Esophagus muscularis mucosa (tissue), 4 donors: ENCODE measurements at regions not wholly inside any gene's neighbourhood (a gene's known extent, or its start where the extent isn't known, plus 50 kb on each side); places are given as distances from the start of the nearest gene placed in this dataset.
A peak's percentile ranks its signal among the peaks of the same experiment; 100 is the strongest.

Experiments
- DNase-seq: peaks from one replicate; pipeline ENCODE4 v3.0.0-alpha.2; 2017; ENCODE audit errors: extremely low spot score
- H3K27ac ChIP-seq, 4 donors: fragments of 200-600 bp; sonication (generic); replicated peaks in 1 of 4; 1 replicate in 3 of 4; 2 replicates in 1 of 4; pipeline ENCODE4 v1.5.1; 2016 to 2019; ENCODE audit warnings: mild to moderate bottlenecking in 1 of 4
- H3K27me3 ChIP-seq, 4 donors: fragments of 200-600 bp; sonication (generic); one replicate each; pipeline versions ENCODE4 v1.5.1 to v1.6.0; 2016 to 2019
- H3K36me3 ChIP-seq, 4 donors: fragments of 200-600 bp; sonication (generic); one replicate each; pipeline ENCODE4 v1.5.1; 2016 to 2019
- H3K4me1 ChIP-seq, 4 donors: fragments of 200-600 bp; sonication (generic); one replicate each; pipeline ENCODE4 v1.5.1; 2016 to 2019
- H3K4me3 ChIP-seq, 4 donors: fragments of 200-600 bp; sonication (generic); 1 replicate in 2 of 4; 2 replicates in 2 of 4; pipeline ENCODE4 v1.5.1; 2016 to 2019; ENCODE audit warnings: mild to moderate bottlenecking in 4 of 4, moderate library complexity in 1 of 4
- H3K9me3 ChIP-seq, 4 donors: fragments of 200-600 bp; sonication (generic); 1 replicate in 3 of 4; 2 replicates in 1 of 4; pipeline ENCODE4 v1.5.1; 2016 to 2019
- CTCF ChIP-seq, 3 experiments: fragments of 200-600 bp in 2 of 3; fragments of 450-650 bp in 1 of 3; sonication (generic) in 2 of 3; IDR thresholded peaks; one replicate each; pipeline ENCODE4 v1.5.1; 2017 to 2019; ENCODE audit warnings: antibody characterized with exemption in 3 of 3, mild to moderate bottlenecking in 2 of 3, moderate library complexity in 1 of 3
- EP300 ChIP-seq: sonication (generic); formaldehyde crosslinking; IDR thresholded peaks from one replicate; pipeline ENCODE4 v1.6.1; 2017; ENCODE audit warnings: antibody characterized with exemption
- POLR2A ChIP-seq: fragments of 450-650 bp; IDR thresholded peaks from one replicate; pipeline ENCODE4 v1.6.1; 2017; ENCODE audit warnings: antibody characterized with exemption, moderate library complexity, mild to moderate bottlenecking, low read depth
- POLR2AphosphoS5 ChIP-seq, 2 donors: sonication (generic); formaldehyde crosslinking; IDR thresholded peaks; one replicate each; pipeline ENCODE4 v1.6.1; 2017; ENCODE audit warnings: antibody characterized with exemption in 2 of 2
- WGBS: methylation state at CpG from one replicate; pipeline ENCODE4 v1.1.5; 2018; 5-methylcytosine and 5-hydroxymethylcytosine counted together
- intact Hi-C: fragments of 100-400 bp; cut with DNase I; formaldehyde crosslinking; loops from one replicate; pipeline ENCODE4 v1.15.1; 2023

- Histone ChIP-seq H3K4me1 (peaks cover 49 to 65% (median 59%) of the 10 kb centered on the region in 4 donors), H3K9me3 (no peaks in the 10 kb centered on the region), H3K27me3 (no peaks in the 10 kb centered on the region), H3K36me3 (no peaks in the 10 kb centered on the region), H3K4me3 (no peak overlapping the region), H3K27ac (peak overlapping the region; percentile 83 to 88 (median 86))
- intact Hi-C loops = no loop called here
- WGBS = 88% methylated on average over 2 of the region's 6 CpGs
- TF ChIP-seq POLR2AphosphoS5 (IDR thresholded peaks at IDR 0.05) (no peak), EP300 (peak; percentile 27), POLR2A (no peak), CTCF (IDR thresholded peaks at IDR 0.05) (no peak)
- no peak for DNase-seq
These were observed 135.7 kb upstream of the NAV2 start for GRCh38 chr11:19576903-19577302.

- no peak for TF ChIP-seq POLR2AphosphoS5 (IDR thresholded peaks at IDR 0.05)
- WGBS = 96% methylated on average over 3 of the region's 3 CpGs
- peak overlapping the region; percentile 83 to 88 (median 86) for H3K27ac ChIP-seq
- H3K27me3 ChIP-seq = no peaks in the 10 kb centered on the region
- H3K4me3 ChIP-seq = no peak overlapping the region
- no peaks in the 10 kb centered on the region for H3K36me3 ChIP-seq
- intact Hi-C loops = no loop called here
- no peaks in the 10 kb centered on the region for H3K9me3 ChIP-seq
- no peak for DNase-seq
- peaks cover 49 to 65% (median 59%) of the 10 kb centered on the region in 4 donors for H3K4me1 ChIP-seq
These were observed 136.6 kb upstream of the NAV2 start for GRCh38 chr11:19576054-19576453.

- intact Hi-C loops = no loop called here
- no peak for DNase-seq
- H3K9me3 ChIP-seq = no peaks in the 10 kb centered on the region
- H3K4me1 ChIP-seq = peaks cover 49 to 65% (median 59%) of the 10 kb centered on the region in 4 donors
- no peaks in the 10 kb centered on the region for H3K27me3 ChIP-seq
- no peak for TF ChIP-seq POLR2AphosphoS5 (IDR thresholded peaks at IDR 0.05)
- no peak for TF ChIP-seq CTCF (IDR thresholded peaks at IDR 0.05)
- no peak for TF ChIP-seq POLR2A
- TF ChIP-seq EP300 = no peak
- H3K4me3 ChIP-seq = no peak overlapping the region
- WGBS = 53% methylated on average over 3 of the region's 3 CpGs
- H3K36me3 ChIP-seq = no peaks in the 10 kb centered on the region
- H3K27ac ChIP-seq = peak overlapping the region in 1 of 4 donors; percentile 2
These were observed 137.7 kb upstream of the NAV2 start for GRCh38 chr11:19574916-19575315.

- 83% methylated on average over 1 of the region's 1 CpG for WGBS
These were observed 139.0 kb upstream of the NAV2 start for GRCh38 chr11:19573666-19574065.

GRCh38 chr11:19571906-19572305 is 140.7 kb upstream of the NAV2 start:
- no peak for DNase-seq
- no peak overlapping the region for H3K4me3 ChIP-seq
- no peak overlapping the region for H3K27ac ChIP-seq
- H3K27me3 ChIP-seq = no peaks in the 10 kb centered on the region
- intact Hi-C loops = no loop called here
- H3K9me3 ChIP-seq = no peaks in the 10 kb centered on the region
- no peaks in the 10 kb centered on the region for H3K36me3 ChIP-seq
- peaks cover 31 to 53% (median 43%) of the 10 kb centered on the region in 4 donors for H3K4me1 ChIP-seq
- no peak for TF ChIP-seq POLR2AphosphoS5 (IDR thresholded peaks at IDR 0.05)
- TF ChIP-seq CTCF (IDR thresholded peaks at IDR 0.05) = no peak
- TF ChIP-seq EP300 = no peak
- no peak for TF ChIP-seq POLR2A
- 100% methylated on average over 3 of the region's 4 CpGs for WGBS

More at GRCh38 chr11:19573666-19574065, 139.0 kb upstream of the NAV2 start:
- H3K27me3 ChIP-seq = no peaks in the 10 kb centered on the region
- H3K9me3 ChIP-seq = no peaks in the 10 kb centered on the region
- H3K27ac ChIP-seq = no peak overlapping the region
- no peak overlapping the region for H3K4me3 ChIP-seq
- intact Hi-C loops = no loop called here
- DNase-seq = no peak
- peaks cover 42 to 56% (median 50%) of the 10 kb centered on the region in 4 donors for H3K4me1 ChIP-seq
- no peak for TF ChIP-seq POLR2A
- no peak for TF ChIP-seq EP300
- H3K36me3 ChIP-seq = no peaks in the 10 kb centered on the region

GRCh38 chr11:19570889-19571288 is 141.7 kb upstream of the NAV2 start:
- TF ChIP-seq POLR2AphosphoS5 (IDR thresholded peaks at IDR 0.05) = no peak
- TF ChIP-seq POLR2A = no peak
- no peak for TF ChIP-seq EP300
- no peak for TF ChIP-seq CTCF (IDR thresholded peaks at IDR 0.05)
- Histone ChIP-seq H3K27me3 (no peaks in the 10 kb centered on the region), H3K9me3 (no peaks in the 10 kb centered on the region), H3K27ac (no peak overlapping the region), H3K4me3 (no peak overlapping the region), H3K4me1 (peaks cover 25 to 54% (median 47%) of the 10 kb centered on the region in 4 donors), H3K36me3 (no peaks in the 10 kb centered on the region)
- intact Hi-C loops = no loop called here
- WGBS = 97% methylated on average over 1 of the region's 1 CpG
- DNase-seq = no peak
